DND-41 (cell line): ENCODE measurements at regions not wholly inside any gene's neighbourhood (a gene's known extent, or its start where the extent isn't known, plus 50 kb on each side); places are given as distances from the start of the nearest gene placed in this dataset.
"Not testable (repeated sequence)": the region's sequence is repeated elsewhere in the genome, so short reads cannot be mapped to it uniquely, and the experiment has no call there.

Experiments used
- ATAC-seq: fragments of 200-7000 bp; cut with Tn5 transposase; 3 replicates; pipeline ENCODE4 v1.9.1; 2021; ENCODE audit warnings: low read depth; ENCODE audit not compliant: insufficient read depth
- DNase-seq: peaks from one replicate; pipeline ENCODE4 v3.0.0-alpha.2; 2020
- H2AFZ ChIP-seq: 2 replicates; pipeline ENCODE4 v1.6.0; 2012; ENCODE audit warnings: low read depth, low read length
- H3K27ac ChIP-seq: 2 replicates; pipeline ENCODE4 v1.5.1; 2012; ENCODE audit warnings: low read length, inconsistent platforms
- H3K27me3 ChIP-seq: fragments of 200-600 bp; sonication (generic); 2 replicates; pipeline ENCODE4 v1.6.0; 2012; ENCODE audit warnings: low read length, mild to moderate bottlenecking, inconsistent platforms; ENCODE audit not compliant: insufficient read depth, poor library complexity
- H3K36me3 ChIP-seq: 2 replicates; pipeline ENCODE4 v1.5.1; 2012; ENCODE audit warnings: low read length, inconsistent platforms; ENCODE audit not compliant: insufficient read depth
- H3K4me1 ChIP-seq: 2 replicates; pipeline ENCODE4 v1.5.1; 2012; ENCODE audit warnings: mild to moderate bottlenecking, low read length; ENCODE audit not compliant: insufficient read depth
- H3K4me2 ChIP-seq: 2 replicates; pipeline ENCODE4 v1.6.0; 2012; ENCODE audit warnings: mild to moderate bottlenecking, moderate library complexity, low read length, inconsistent platforms; ENCODE audit not compliant: insufficient read depth
- H3K4me3 ChIP-seq, 2 experiments: fragments of 200-600 bp in 1 of 2; shearing (Covaris generic) in 1 of 2; 2 replicates each; pipeline ENCODE4 v1.5.1; 2012 to 2016; ENCODE audit warnings: inconsistent platforms in 2 of 2, low read length in 2 of 2, mild to moderate bottlenecking in 2 of 2, low read depth in 1 of 2, moderate library complexity in 1 of 2
- H3K79me2 ChIP-seq: 2 replicates; pipeline ENCODE4 v1.6.0; 2012; ENCODE audit warnings: low read length, inconsistent platforms; ENCODE audit not compliant: insufficient read depth
- H3K9ac ChIP-seq: 2 replicates; pipeline ENCODE4 v1.6.0; 2012; ENCODE audit warnings: low read depth, mild to moderate bottlenecking, inconsistent platforms, low read length, moderate library complexity
- H3K9me3 ChIP-seq: 2 replicates; pipeline ENCODE4 v1.5.1; 2012; ENCODE audit warnings: low read length, moderate library complexity, mild to moderate bottlenecking, inconsistent platforms; ENCODE audit not compliant: insufficient read depth, severe bottlenecking
- H4K20me1 ChIP-seq: 2 replicates; pipeline ENCODE4 v1.6.0; 2012; ENCODE audit warnings: low read length; ENCODE audit not compliant: insufficient read depth
- CTCF ChIP-seq: IDR thresholded peaks from 2 replicates; pipeline ENCODE4 v1.5.1; 2012; ENCODE audit warnings: borderline replicate concordance, low read length, moderate library complexity, mild to moderate bottlenecking; ENCODE audit not compliant: poor library complexity, severe bottlenecking; ENCODE audit errors: extremely low read depth
- EZH2 ChIP-seq: IDR thresholded peaks from 3 replicates; pipeline ENCODE4 v1.6.1; 2012; ENCODE audit warnings: borderline replicate concordance, low read depth, mild to moderate bottlenecking, moderate library complexity, low read length, inconsistent platforms; ENCODE audit not compliant: severe bottlenecking

GRCh38 chr2:207437524-207438143 lies 92.1 kb upstream of the CREB1 start:
- no peaks in the 10 kb centered on the region for H3K79me2 ChIP-seq
- H3K27me3 ChIP-seq, result no peaks in the 10 kb centered on the region
- H3K9ac ChIP-seq, result no peak overlapping the region
- no peak overlapping the region for H2AFZ ChIP-seq
- H3K4me2 ChIP-seq, result no peak overlapping the region
- no peaks in the 10 kb centered on the region for H3K9me3 ChIP-seq
- DNase-seq (no peak), ATAC-seq (no peak)
- H4K20me1 ChIP-seq, result no peaks in the 10 kb centered on the region
- no peaks in the 10 kb centered on the region for H3K4me1 ChIP-seq
- no peak overlapping the region for H3K4me3 ChIP-seq
- H3K36me3 ChIP-seq, result no peaks in the 10 kb centered on the region
- no peak overlapping the region for H3K27ac ChIP-seq
- no peak for TF ChIP-seq EZH2
- no peak for TF ChIP-seq CTCF

GRCh38 chr2:207438414-207439126 lies 91.2 kb upstream of the CREB1 start:
- Histone ChIP-seq H3K9ac (no peak overlapping the region), H3K4me1 (no peaks in the 10 kb centered on the region), H3K4me2 (no peak overlapping the region), H3K27ac (no peak overlapping the region), H2AFZ (no peak overlapping the region), H3K4me3 (no peak overlapping the region), H3K9me3 (no peaks in the 10 kb centered on the region), H3K79me2 (no peaks in the 10 kb centered on the region), H3K36me3 (no peaks in the 10 kb centered on the region), H3K27me3 (no peaks in the 10 kb centered on the region), H4K20me1 (no peaks in the 10 kb centered on the region)
- DNase-seq (no peak), ATAC-seq (no peak)
- TF ChIP-seq EZH2 (no peak), CTCF (no peak)

GRCh38 chr2:207439881-207440280 lies 89.9 kb upstream of the CREB1 start:
- H3K4me1 ChIP-seq, H3K9me3 ChIP-seq, DNase-seq, H4K20me1 ChIP-seq, H3K4me2 ChIP-seq, H3K27ac ChIP-seq, H3K9ac ChIP-seq, ATAC-seq, H2AFZ ChIP-seq, H3K4me3 ChIP-seq, H3K27me3 ChIP-seq, H3K36me3 ChIP-seq, H3K79me2 ChIP-seq: not testable (repeated sequence)

- no peaks in the 10 kb centered on the region for H3K79me2 ChIP-seq
- H3K27ac ChIP-seq, result no peak overlapping the region
- DNase-seq (no peak), ATAC-seq (no peak)
- H4K20me1 ChIP-seq, result no peaks in the 10 kb centered on the region
- H3K4me3 ChIP-seq, result no peak overlapping the region
- H3K9ac ChIP-seq, result no peak overlapping the region
- no peaks in the 10 kb centered on the region for H3K9me3 ChIP-seq
- no peaks in the 10 kb centered on the region for H3K36me3 ChIP-seq
- H3K27me3 ChIP-seq, result peaks cover 10% of the 10 kb centered on the region
- H3K4me2 ChIP-seq, result no peak overlapping the region
- TF ChIP-seq CTCF, result no peak
- no peak for TF ChIP-seq EZH2
- no peaks in the 10 kb centered on the region for H3K4me1 ChIP-seq
- H2AFZ ChIP-seq, result no peak overlapping the region
Observed at GRCh38 chr2:207444756-207445155, 85.0 kb upstream of the CREB1 start.
